SKM-1 (cell line): ENCODE measurements at regions not wholly inside any gene's neighbourhood (a gene's known extent, or its start where the extent isn't known, plus 50 kb on each side); places are given as distances from the start of the nearest gene placed in this dataset.
"Not testable (repeated sequence)": the region's sequence is repeated elsewhere in the genome, so short reads cannot be mapped to it uniquely, and the experiment has no call there.

Experiments used
- DNase-seq: peaks from one replicate; lab custom pipeline; 2025; ENCODE audit not compliant: unreplicated experiment; lab: John Stamatoyannopoulos, UW

DNA sequence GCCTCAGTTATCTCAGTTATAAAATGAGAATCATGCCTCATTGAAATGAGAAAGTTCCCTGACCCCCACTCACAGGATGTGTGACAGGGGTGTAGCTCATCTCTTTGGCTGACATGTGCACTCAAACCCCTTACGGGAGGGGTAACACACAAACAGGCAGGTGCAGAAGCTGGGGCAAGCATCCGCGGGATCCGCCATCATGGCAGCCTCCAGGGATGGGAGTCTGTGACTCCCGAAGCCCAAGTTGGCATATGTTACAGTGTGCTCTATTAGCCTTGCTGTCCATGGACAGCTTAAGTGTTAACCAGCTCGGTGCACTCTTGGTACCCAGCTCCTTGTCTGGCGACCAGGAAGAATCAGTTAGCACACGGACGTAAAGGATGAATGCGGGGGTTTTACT is 822.7 kb upstream of the SEMA6D start:
- no peak for DNase-seq

DNA sequence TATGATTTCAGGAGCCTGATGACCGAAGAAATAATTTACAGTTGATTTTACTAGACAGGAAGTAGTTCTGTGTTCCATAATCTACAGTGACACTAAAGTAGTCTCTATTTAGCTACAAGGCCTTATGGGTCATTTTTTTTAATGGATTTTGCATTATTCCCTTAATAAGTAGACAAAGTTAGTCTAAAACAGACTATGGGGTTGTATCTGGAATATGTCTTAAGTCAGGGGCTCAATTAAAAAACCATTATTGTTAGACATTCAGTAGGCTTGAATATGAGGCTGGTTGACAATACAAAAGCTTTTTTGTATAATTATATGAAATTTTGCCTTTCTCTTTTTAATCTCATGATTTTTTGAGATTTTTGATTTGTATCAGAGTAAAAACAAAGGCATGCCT is 820.0 kb upstream of the SEMA6D start:
- no peak for DNase-seq

DNA sequence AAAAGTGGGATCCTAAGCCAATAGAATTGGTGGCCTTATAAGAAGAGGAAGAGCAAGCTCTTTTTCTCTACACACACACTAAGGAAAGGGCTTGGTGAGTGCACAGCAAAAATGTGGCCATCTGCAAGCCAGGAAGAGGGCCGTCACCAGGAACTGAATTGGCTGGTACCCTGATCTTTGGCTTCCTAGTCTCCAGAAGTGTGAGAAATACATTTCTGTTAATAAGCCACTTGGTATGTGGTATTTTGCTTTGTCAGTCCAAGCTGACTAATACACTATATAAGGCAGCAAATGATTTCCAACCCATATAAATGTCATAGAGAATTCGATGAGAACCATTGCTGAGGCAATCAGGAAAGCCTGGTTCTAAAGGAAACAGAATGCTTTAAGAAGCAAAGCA is 816.3 kb upstream of the SEMA6D start:
- DNase-seq: no peak

- no peak for DNase-seq
These were observed 799.5 kb upstream of the SEMA6D start for GRCh38 chr15:46917721-46918252.

DNA sequence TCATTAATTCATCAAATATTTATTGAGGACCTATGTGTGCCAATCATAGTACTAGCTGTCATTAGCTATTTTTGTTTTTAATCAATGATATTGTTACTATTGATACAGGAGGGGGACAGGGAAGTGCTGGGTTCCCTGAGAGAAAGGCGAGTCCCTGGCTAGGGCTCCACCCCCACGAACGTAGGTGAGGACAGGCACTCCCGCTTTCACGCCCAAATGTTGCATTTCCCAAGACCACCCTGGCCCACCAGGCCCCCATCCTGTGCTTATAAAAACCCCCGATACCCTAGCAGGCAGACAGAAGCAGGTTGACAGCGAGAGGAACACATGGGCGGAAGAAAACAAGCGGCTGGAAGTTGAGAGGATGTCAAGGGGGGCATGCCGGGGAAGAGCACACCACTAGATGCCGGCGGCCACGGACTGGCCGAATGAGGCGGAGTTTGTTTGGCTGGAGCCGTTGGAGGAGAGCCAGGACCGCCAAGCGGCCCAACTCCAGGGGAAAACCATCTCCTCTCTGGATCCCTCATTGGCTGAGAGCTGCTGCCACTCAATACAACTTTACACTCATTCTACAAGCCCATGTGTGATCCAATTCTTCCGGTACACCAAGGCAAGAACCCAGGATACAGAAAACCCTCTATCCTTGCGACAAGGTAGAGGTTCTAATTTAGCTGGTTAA is 798.7 kb upstream of the SEMA6D start:
- DNase-seq: no peak

DNA sequence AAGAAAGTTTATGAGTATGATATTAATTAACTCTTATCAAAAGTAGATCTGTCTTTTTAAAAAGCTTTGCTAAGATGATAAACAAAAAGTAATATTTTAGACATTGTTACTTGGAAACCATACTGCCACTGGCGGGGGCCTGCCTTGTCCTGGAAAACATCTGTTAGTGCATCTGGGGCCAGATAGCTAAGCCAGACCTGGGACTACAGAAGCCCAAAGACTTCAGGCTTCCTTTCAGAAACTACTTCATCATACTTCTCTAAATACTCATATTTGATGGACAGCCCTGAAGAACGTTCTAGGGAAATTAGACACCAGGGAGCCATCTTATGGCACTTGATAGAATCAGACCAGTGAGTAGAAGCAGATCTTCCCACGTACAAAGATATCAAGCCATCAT is 795.4 kb upstream of the SEMA6D start:
- DNase-seq: no peak

DNA sequence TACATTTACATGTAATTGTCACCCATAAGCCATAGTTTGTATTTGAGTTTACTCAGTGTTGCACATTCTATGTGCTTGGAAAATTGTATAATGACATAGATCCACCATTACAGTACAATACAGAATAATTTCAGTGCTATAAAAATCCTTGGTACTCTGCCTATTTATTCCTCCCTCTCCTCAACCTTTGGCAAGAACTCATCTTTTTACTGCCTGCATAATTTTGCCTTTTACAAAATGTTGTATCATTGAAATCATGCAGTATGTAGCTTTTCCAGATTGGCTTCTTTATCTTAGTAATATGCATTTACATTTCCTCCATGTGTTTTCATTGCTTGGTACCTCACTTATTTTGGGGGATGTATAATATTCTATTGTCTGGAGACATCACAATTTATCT is 786.9 kb upstream of the SEMA6D start:
- DNase-seq: no peak

DNA sequence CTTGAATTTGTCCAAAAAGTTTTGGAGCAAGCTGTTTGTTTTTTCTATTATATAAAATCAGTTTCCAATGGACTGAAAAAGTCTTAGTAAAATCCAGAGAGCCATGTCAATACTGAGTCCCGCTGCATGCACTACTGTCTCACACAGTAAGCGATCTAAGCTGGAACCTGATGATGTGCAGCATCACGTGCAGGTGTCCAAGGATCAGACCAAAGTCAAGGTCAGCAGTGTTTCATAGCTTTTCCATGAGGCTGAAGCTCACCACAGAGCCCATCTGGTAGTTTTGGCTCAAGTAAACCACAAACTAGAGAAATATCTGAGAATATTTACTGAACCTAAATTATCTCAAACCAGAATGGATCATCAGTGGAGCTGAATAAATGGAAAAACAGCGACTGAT is 784.0 kb upstream of the SEMA6D start:
- DNase-seq: no peak

DNA sequence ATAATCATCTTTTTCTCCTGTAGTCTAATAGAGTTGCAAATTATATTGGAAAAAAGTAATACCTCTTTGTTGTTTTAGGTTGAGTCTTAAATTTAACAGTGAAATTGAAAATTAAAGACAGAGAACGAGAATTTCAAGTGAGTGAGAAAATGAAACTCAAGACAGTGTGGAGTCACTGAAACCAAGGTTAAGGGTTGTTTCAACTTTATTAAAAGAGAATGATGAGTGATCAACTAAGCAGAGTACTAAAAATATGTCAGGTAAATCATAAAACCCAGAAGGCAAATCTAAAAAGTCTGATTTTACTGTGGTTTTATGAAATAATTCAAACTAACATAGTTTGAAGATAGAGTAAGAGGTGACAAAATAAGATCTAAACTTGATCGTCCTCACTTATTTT is 782.5 kb upstream of the SEMA6D start:
- no peak for DNase-seq

DNA sequence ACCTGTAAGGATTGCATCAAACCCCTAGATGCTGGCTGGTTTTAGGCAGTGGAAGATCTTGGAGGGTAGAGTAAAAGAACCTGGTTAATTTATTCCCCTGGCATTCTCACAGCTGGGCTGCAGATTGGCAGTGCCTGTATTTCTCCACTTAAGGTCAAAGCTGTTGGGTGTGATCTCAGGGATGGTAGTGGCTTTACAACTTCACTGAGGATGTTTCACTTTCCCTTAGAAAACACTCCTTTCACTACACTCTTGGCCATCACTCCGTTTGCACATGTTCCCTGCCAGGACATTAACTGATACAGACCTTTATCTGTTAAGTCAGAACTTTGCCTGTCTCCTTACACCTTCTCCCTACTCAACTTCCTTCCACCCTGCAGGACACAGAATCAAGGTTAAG is 779.1 kb upstream of the SEMA6D start:
- DNase-seq: no peak

GRCh38 chr15:46941241-46941640 is 776.1 kb upstream of the SEMA6D start:
- no peak for DNase-seq

- no peak for DNase-seq
These were observed 770.4 kb upstream of the SEMA6D start for GRCh38 chr15:46946953-46947352.

GRCh38 chr15:46955576-46955975 is 761.7 kb upstream of the SEMA6D start:
- DNase-seq: no peak

GRCh38 chr15:46956456-46956855 is 760.8 kb upstream of the SEMA6D start:
- DNase-seq: no peak

DNA sequence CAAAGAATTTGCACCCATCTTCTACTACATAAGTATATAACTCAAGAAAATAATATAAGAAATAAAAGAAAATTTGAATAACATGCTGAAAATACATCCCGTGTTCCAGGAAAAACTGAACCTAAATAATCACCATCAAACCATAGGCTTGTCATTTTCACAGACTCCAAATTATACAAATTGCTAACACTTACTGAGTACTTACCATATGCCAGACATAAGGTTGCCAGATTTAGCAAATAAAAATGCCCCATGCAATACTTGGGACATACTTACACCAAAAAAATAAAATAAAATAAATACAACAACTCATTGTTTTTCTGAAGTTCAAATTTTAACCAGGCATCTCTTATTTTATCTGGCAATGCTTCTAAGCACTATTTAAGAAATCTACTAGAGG is 760.4 kb upstream of the SEMA6D start:
- no peak for DNase-seq

DNA sequence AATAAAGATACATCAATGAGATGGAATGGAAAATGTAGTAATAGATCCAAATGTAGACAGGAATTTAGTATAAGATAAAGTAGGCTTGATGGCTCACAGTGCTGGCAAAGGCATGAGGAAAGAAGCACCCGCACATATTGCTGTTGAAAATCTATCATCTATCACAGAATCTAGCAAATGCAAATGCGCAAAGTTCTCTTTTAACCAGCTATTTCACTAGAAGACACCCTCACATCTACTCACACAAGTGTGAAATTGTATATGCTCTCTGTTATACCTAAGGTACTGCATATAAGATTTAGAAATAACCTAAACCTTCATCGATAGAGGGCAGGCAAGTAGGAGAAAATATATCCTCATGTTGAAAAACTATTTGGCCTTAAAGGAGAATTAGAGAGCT is 756.7 kb upstream of the SEMA6D start:
- no peak for DNase-seq

DNA sequence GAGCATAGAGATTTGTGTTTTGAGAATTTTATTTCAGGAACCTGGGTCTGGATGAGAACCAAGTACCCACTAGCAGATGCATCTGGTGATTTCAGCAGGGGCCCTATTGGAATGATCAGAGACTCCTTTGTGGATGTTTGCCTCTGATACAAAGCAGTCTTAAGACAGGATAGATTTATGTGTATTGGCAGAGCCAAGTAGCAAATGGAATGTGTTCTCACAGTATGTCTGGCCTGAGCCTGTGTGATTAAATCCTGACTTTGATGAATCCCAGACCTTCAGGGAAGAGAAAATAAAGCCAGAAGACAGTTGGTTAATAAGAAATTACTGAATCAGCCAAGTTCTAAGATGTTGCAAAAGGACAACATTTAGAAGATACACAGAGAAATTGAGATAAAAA is 755.5 kb upstream of the SEMA6D start:
- DNase-seq: no peak

DNA sequence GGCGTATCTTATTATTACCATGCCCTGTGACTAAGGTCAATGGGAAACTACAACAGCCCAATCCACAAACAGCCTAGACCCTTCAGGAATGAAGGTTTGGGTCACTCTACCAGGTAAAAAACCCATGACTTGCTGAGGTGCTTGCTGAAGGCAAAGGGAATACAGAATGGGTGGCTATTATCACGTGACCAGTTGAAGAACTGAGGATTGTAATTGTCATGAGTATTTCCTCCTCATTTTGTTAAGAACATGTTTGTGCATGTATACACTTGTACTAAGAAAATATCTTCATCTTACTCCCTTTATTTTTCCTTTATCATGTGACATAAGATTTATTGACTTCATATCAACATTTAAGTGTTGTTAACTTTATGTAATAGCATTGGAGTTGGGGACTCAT is 729.2 kb upstream of the SEMA6D start:
- not testable (repeated sequence) for DNase-seq

DNA sequence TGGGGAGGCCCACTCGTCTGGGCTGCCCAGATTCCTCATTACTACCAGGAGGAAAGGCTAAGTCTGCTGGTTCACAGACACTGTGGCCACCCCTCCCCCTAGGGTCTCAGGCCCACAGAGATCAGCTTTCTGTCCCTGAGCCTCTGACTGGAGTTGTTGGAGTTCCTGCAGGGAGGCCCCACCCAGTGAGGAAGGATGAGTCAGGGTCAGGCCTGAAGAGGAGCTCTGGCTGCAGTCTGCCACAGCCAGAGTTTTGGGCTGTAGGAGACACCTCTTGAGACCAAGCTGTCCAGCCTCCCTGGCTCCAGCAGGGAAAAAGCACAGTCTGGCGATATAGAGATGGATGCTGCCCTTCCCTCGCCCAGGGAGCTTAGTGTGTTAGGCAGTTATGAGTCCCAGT is 720.9 kb upstream of the SEMA6D start:
- no peak for DNase-seq

DNA sequence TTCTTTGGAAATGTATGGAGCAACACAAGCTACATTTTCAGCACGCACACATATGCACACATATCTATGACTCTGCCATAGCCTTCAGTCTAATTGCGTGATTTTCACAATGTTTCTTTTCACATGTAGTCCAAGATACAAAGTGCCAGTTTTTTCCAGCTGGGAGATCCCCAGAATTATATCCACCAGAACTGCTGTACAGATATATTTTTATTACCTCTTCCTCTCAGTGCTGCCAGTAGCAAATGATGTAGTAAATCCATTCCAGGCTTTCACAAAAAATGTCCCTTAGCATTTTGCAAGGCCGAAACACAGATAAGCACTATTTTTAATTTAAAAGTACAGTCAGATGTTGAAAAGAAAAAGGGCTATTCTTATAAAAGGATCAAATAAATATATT is 719.8 kb upstream of the SEMA6D start:
- no peak for DNase-seq

DNA sequence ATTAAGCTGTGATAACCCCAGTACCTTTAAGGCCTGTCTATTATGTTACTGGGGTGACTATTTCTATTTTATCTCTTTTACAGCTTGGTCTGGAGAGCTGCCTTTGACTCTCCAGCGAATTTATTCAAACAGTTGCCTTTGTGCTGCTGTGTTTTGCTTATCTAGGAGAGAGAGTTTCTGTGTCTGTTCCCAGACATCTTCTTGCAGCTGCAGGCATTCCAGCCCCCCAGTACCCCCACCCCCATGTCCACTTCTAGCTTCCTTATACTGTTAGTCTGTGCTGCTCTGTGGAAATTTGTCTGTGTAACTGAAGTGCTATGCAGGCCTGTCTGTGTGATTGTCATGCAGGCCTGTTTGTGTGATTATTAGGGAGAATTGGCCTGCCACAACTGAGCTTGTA is 713.7 kb upstream of the SEMA6D start:
- no peak for DNase-seq

DNA sequence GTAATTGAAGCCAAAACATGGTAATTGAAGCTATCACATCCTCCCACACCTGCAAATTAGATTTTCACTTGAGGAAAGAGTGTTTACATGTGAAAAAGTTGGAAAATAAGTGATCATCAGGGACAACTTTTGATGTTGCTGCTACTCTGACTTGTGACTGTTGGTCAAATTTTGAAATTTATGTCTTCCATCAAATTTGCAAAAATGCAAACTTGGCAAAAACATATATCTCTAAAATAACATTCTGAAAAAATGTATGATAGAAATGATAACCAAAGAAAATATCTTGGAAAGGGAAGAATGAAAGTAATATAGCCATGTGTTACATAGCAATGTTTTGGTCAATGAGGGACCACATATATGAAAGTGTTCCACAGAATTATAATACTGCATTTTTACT is 703.9 kb upstream of the SEMA6D start:
- DNase-seq: no peak

GRCh38 chr15:47027322-47027946 is 689.9 kb upstream of the SEMA6D start:
- no peak for DNase-seq
